A673 (cell line): ENCODE measurements at regions not wholly inside any gene's neighbourhood (a gene's known extent, or its start where the extent isn't known, plus 50 kb on each side); places are given as distances from the start of the nearest gene placed in this dataset.

Source experiments
- BruUV-seq: library from RNA; stranded (reverse); fragments of 400-500 nt; replicated peaks from 2 replicates; lab custom pipeline; 2021; lab: Mats Ljungman, UMichigan
- CTCF ChIA-PET: fragments of 300-600 bp; sonication (Branson Sonifier 250); formaldehyde crosslinking; loops from one replicate; lab custom pipeline; 2022; ENCODE audit warnings: antibody characterized with exemption; lab: Charles Lee
- POLR2A ChIA-PET: fragments of 300-600 bp; sonication (Branson Sonifier 250); formaldehyde crosslinking; loops from one replicate; lab custom pipeline; 2022; ENCODE audit warnings: antibody characterized with exemption; ENCODE audit not compliant: low non-redundant PET; lab: Charles Lee
- DNase-seq: peaks from one replicate; pipeline ENCODE4 v3.0.0-alpha.2; 2015; ENCODE audit warnings: low spot score
- H3K27ac ChIP-seq: fragments of 200-600 bp; sonication (generic); 2 replicates; pipeline ENCODE4 v1.5.1; 2016; ENCODE audit warnings: mixed run types, low read depth, mild to moderate bottlenecking, mixed read lengths, antibody characterized with exemption, low read length; ENCODE audit not compliant: poor library complexity, severe bottlenecking
- H3K27me3 ChIP-seq: fragments of 200-600 bp; sonication (generic); replicated peaks from 2 replicates; pipeline ENCODE4 v1.6.1; 2017; ENCODE audit warnings: mixed run types, low read depth, mild to moderate bottlenecking, mixed read lengths, antibody characterized with exemption, low read length; ENCODE audit not compliant: insufficient read depth, poor library complexity
- H3K36me3 ChIP-seq: fragments of 200-600 bp; sonication (generic); 2 replicates; pipeline ENCODE4 v1.6.1; 2016; ENCODE audit warnings: mixed run types, mild to moderate bottlenecking, mixed read lengths, antibody characterized with exemption, low read length; ENCODE audit not compliant: insufficient read depth, poor library complexity, severe bottlenecking
- H3K4me1 ChIP-seq: fragments of 200-600 bp; sonication (generic); 2 replicates; pipeline ENCODE4 v1.6.1; 2017; ENCODE audit warnings: mixed run types, mild to moderate bottlenecking, mixed read lengths, antibody characterized with exemption, low read length; ENCODE audit not compliant: insufficient read depth, poor library complexity, severe bottlenecking
- H3K4me3 ChIP-seq: fragments of 200-600 bp; sonication (generic); 2 replicates; pipeline ENCODE4 v1.5.1; 2016; ENCODE audit warnings: low read depth, mixed run types, mild to moderate bottlenecking, mixed read lengths, low read length; ENCODE audit not compliant: poor library complexity, severe bottlenecking
- H3K9me3 ChIP-seq: fragments of 200-600 bp; sonication (generic); 2 replicates; pipeline ENCODE4 v1.6.1; 2016; ENCODE audit warnings: mixed run types, low read depth, mild to moderate bottlenecking, mixed read lengths, antibody characterized with exemption, low read length; ENCODE audit not compliant: poor library complexity, severe bottlenecking
- EZH2 ChIP-seq: fragments of 200-600 bp; sonication (generic); IDR thresholded peaks from 2 replicates; pipeline ENCODE4 v1.6.1; 2017; ENCODE audit warnings: borderline replicate concordance, low read depth, mild to moderate bottlenecking, mixed read lengths, antibody characterized with exemption, low read length; ENCODE audit not compliant: poor library complexity, severe bottlenecking
- intact Hi-C: fragments of 100-400 bp; cut with micrococcal nuclease; formaldehyde crosslinking; loops from one replicate; pipeline ENCODE4 v1.10.0; 2022; ENCODE audit not compliant: unreplicated experiment
- TF ChIP-seq, protein P1 (sequence below): fragments of 300-800, 200-600 bp; sonication (generic); conservative IDR thresholded peaks from 2 replicates; pipeline ENCODE4 v1.5.1; 2017; ENCODE audit warnings: low read depth, mild to moderate bottlenecking, antibody characterized with exemption, low read length, moderate library complexity, mixed read lengths

DNA sequence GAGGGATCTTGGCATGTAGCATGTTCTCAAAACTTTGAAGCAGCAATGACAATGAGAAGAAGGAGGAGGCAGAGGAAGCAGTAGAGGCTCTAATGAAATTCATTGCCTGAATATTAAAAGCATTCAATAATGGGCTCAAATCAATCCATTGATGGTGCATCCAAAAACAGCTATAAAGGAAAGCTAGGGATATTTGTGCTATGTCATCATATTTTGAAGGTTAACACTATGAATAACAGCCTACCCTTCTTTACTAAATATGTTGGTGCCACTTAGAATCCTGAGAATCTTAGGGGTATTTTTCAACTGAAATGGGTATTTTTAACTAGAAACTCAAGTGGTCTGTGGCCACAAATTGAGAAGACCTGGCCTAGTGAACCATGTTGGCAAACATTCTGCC lies 153.7 kb downstream of the SETD4 start:
- POLR2A ChIA-PET, result no interaction called here
- TF ChIP-seq, protein P1, sequence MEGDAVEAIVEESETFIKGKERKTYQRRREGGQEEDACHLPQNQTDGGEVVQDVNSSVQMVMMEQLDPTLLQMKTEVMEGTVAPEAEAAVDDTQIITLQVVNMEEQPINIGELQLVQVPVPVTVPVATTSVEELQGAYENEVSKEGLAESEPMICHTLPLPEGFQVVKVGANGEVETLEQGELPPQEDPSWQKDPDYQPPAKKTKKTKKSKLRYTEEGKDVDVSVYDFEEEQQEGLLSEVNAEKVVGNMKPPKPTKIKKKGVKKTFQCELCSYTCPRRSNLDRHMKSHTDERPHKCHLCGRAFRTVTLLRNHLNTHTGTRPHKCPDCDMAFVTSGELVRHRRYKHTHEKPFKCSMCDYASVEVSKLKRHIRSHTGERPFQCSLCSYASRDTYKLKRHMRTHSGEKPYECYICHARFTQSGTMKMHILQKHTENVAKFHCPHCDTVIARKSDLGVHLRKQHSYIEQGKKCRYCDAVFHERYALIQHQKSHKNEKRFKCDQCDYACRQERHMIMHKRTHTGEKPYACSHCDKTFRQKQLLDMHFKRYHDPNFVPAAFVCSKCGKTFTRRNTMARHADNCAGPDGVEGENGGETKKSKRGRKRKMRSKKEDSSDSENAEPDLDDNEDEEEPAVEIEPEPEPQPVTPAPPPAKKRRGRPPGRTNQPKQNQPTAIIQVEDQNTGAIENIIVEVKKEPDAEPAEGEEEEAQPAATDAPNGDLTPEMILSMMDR, result no peak
- no peak for TF ChIP-seq EZH2
- Histone ChIP-seq H3K9me3 (no peaks in the 10 kb centered on the region), H3K27me3 (no peaks in the 10 kb centered on the region), H3K36me3 (no peaks in the 10 kb centered on the region), H3K27ac (no peak overlapping the region), H3K4me1 (no peaks in the 10 kb centered on the region), H3K4me3 (no peak overlapping the region)
- DNase-seq, result no peak
- CTCF ChIA-PET, result no interaction called here
- BruUV-seq, result no TSS peak
- intact Hi-C loops, result no loop called here

DNA sequence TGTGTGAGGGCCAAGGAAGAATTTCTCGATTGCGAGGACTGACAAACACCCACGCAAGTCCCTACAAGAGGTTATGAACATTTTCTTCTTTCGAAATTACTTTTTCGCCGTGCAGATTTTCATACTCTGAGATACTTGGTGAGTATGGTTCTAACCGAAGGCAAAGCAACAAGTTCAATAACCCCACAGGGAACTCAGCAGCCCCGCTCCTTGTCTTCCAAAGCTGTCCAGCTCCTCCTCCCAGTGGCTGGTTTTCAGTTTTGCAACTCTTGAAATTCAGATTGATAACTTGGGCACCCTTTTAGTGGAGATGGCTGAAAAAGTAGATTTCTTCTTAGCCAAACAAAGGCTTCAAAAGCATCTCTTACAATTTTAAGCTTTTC lies 154.4 kb downstream of the SETD4 start:
- POLR2A ChIA-PET, result no interaction called here
- no peak overlapping the region for H3K4me3 ChIP-seq
- no peaks in the 10 kb centered on the region for H3K36me3 ChIP-seq
- H3K4me1 ChIP-seq, result no peaks in the 10 kb centered on the region
- no peak for TF ChIP-seq EZH2
- TF ChIP-seq, protein P1, result no peak
- intact Hi-C loops, result no loop called here
- H3K9me3 ChIP-seq, result no peaks in the 10 kb centered on the region
- H3K27me3 ChIP-seq, result no peaks in the 10 kb centered on the region
- no peak overlapping the region for H3K27ac ChIP-seq
- no TSS peak for BruUV-seq
- CTCF ChIA-PET, result no interaction called here
- no peak for DNase-seq

DNA sequence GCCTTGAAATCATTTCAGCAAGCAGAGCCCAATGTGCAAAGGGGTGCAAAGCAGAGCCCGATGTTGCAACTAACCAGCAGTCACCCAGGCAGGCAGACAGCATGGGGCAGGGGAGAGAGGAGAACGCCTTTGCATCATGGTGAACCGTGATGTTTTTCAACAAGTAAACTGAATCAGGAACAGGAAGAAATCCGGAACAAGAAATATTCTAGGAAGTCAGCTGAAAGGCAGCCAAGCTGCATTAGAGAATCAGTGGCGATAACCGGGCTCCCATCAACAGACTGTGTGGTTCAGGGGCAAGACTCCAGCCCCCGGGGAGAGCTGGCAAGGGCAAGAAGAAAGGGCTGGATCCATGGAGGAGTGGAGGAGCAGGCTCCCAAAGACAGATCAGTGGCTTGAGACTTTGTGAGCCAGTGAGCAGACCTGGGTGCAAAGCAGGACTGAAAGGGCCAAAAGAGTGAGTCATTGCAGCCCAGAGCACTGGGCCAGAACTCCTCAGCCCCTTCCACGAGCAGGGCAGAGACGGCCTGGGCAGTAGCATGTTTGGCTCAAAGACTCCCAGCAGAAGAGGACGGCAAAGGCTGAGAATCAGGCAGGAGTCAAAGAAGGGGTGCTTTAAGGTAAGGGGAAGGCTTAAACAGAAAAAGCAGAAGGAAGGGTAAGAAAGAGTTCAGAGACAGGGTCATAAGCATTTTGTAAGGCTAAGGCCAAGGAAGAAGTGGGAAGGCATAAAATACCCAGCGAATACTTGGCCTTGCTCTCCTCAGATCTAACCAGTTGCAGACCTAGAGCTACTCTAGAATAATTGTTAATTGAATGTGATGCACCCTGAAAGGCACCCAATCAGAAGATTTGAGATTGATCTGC lies 155.0 kb downstream of the SETD4 start:
- Histone ChIP-seq H3K4me1 (no peaks in the 10 kb centered on the region), H3K4me3 (no peak overlapping the region), H3K9me3 (no peaks in the 10 kb centered on the region), H3K36me3 (no peaks in the 10 kb centered on the region), H3K27ac (no peak overlapping the region), H3K27me3 (no peaks in the 10 kb centered on the region)
- ChIA-PET POLR2A (no interaction called here), CTCF (no interaction called here)
- no peak for DNase-seq
- no TSS peak for BruUV-seq
- intact Hi-C loops, result no loop called here
- TF ChIP-seq, protein P1, result no peak
- no peak for TF ChIP-seq EZH2
